Right atrium auricular region (tissue), 2 donors: ENCODE measurements at regions not wholly inside any gene's neighbourhood (a gene's known extent, or its start where the extent isn't known, plus 50 kb on each side); places are given as distances from the start of the nearest gene placed in this dataset.

Experiments
- DNase-seq: peaks from one replicate; pipeline ENCODE4 v3.0.0-alpha.2; 2019; ENCODE audit warnings: low spot score
- H3K27ac ChIP-seq, 2 donors: fragments of 200-600 bp; sonication (generic); 1 replicate in 1 of 2; 2 replicates in 1 of 2; pipeline ENCODE4 v1.5.1; 2016 to 2019
- H3K27me3 ChIP-seq, 2 donors: fragments of 200-600 bp; sonication (generic); one replicate each; pipeline versions ENCODE4 v1.5.1 to v1.6.0; 2017 to 2019
- H3K36me3 ChIP-seq: fragments of 200-600 bp; sonication (generic); one replicate; pipeline ENCODE4 v1.5.1; 2016
- H3K4me1 ChIP-seq, 2 donors: fragments of 200-600 bp; sonication (generic); one replicate each; pipeline versions ENCODE4 v1.5.1 to v1.6.0; 2017 to 2019
- H3K4me3 ChIP-seq, 2 donors: fragments of 200-600 bp; sonication (generic); 1 replicate in 1 of 2; 2 replicates in 1 of 2; pipeline ENCODE4 v1.5.1; 2017 to 2019; ENCODE audit warnings: mild to moderate bottlenecking in 1 of 2, moderate library complexity in 1 of 2
- H3K9me3 ChIP-seq, 2 donors: fragments of 200-600 bp; sonication (generic); one replicate each; pipeline ENCODE4 v1.5.1; 2019
- TF ChIP-seq, protein P1 (sequence below), 2 donors: fragments of 200-600 bp; sonication (generic); IDR thresholded peaks; one replicate each; pipeline ENCODE4 v1.5.1; 2019; ENCODE audit warnings: antibody characterized with exemption in 2 of 2

DNA sequence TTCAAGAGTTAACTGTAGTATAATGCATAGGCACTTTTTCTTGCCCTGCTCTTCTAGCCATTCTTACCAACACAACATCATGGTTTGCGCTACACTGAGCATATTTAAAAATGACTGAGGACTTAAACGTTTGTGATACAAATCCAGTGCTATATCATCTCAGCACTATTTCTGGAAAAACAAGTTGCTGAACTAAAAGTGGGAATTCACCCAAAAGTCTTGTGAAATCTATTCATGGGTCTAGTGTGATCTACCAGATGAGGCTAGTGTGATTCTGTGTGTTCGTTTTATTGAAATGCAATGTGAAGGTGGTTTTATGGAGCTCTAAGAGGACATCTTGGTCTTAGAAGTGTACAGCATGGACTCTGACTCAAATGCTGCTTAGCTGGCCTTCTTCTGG is 584.6 kb upstream of the POM121L12 start:
- TF ChIP-seq, protein P1, sequence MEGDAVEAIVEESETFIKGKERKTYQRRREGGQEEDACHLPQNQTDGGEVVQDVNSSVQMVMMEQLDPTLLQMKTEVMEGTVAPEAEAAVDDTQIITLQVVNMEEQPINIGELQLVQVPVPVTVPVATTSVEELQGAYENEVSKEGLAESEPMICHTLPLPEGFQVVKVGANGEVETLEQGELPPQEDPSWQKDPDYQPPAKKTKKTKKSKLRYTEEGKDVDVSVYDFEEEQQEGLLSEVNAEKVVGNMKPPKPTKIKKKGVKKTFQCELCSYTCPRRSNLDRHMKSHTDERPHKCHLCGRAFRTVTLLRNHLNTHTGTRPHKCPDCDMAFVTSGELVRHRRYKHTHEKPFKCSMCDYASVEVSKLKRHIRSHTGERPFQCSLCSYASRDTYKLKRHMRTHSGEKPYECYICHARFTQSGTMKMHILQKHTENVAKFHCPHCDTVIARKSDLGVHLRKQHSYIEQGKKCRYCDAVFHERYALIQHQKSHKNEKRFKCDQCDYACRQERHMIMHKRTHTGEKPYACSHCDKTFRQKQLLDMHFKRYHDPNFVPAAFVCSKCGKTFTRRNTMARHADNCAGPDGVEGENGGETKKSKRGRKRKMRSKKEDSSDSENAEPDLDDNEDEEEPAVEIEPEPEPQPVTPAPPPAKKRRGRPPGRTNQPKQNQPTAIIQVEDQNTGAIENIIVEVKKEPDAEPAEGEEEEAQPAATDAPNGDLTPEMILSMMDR (IDR thresholded peaks at IDR 0.05), result no peak
- H3K27me3 ChIP-seq, result no peaks in the 10 kb centered on the region
- DNase-seq, result no peak
- no peaks in the 10 kb centered on the region for H3K4me1 ChIP-seq
- no peak overlapping the region for H3K27ac ChIP-seq
- no peaks in the 10 kb centered on the region for H3K36me3 ChIP-seq
- no peak overlapping the region for H3K4me3 ChIP-seq
- no peaks in the 10 kb centered on the region for H3K9me3 ChIP-seq

DNA sequence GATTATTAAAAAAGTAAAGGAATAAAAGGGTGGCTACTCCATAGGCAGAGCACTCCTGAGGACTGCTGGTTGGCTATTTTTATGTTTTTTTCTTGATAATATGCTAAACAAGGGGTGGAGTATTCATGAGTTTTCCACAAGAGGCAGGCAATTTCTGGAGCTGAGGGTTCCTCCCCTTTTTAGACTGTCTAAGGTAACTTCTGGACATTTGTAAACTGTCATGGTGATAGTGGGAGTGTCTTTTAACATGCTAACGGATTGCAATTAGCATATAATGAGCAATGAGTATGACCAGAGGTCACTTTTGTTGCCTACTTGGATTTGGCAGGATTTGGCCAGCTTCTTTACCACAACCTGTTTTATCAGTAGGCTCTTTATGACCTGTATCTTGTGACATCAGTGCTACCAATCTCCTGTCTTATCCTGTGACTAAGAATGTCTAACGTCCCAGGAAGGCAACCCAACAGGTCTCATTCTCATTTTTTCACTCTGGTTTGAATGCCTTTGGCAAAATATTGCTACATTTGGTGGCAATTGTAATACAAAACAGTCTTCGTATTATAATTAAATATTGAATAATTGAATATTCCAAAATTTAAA is 587.8 kb upstream of the POM121L12 start:
- Histone ChIP-seq H3K27me3 (no peaks in the 10 kb centered on the region), H3K27ac (no peak overlapping the region), H3K4me3 (no peak overlapping the region), H3K9me3 (peaks cover 0 to 8% of the 10 kb centered on the region in 2 donors), H3K4me1 (no peaks in the 10 kb centered on the region), H3K36me3 (no peaks in the 10 kb centered on the region)
- TF ChIP-seq, protein P1 (IDR thresholded peaks at IDR 0.05), result no peak
- no peak for DNase-seq

DNA sequence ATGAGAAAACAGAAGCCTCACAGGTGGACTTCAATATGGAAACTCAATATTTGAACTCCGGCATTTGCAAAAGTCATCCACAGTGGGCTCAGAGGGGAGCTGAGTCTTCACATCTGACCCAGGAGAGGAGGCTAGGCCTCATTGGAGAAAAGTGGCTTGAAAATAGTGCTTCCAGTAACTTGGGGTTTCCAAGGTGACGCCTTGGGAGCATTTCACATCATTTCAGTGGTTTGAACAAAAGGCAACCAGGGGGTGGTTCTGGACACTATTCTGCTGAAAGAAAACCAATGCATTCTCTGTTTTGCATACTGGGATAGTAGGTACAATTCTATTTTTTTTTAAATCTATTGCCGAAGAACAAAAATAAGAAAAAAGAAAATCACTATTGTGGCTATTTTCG is 599.2 kb upstream of the POM121L12 start:
- Histone ChIP-seq H3K4me3 (no peak overlapping the region), H3K27ac (no peak overlapping the region), H3K9me3 (no peaks in the 10 kb centered on the region), H3K4me1 (no peaks in the 10 kb centered on the region), H3K27me3 (no peaks in the 10 kb centered on the region), H3K36me3 (no peaks in the 10 kb centered on the region)
- TF ChIP-seq, protein P1 (IDR thresholded peaks at IDR 0.05), result no peak
- no peak for DNase-seq

DNA sequence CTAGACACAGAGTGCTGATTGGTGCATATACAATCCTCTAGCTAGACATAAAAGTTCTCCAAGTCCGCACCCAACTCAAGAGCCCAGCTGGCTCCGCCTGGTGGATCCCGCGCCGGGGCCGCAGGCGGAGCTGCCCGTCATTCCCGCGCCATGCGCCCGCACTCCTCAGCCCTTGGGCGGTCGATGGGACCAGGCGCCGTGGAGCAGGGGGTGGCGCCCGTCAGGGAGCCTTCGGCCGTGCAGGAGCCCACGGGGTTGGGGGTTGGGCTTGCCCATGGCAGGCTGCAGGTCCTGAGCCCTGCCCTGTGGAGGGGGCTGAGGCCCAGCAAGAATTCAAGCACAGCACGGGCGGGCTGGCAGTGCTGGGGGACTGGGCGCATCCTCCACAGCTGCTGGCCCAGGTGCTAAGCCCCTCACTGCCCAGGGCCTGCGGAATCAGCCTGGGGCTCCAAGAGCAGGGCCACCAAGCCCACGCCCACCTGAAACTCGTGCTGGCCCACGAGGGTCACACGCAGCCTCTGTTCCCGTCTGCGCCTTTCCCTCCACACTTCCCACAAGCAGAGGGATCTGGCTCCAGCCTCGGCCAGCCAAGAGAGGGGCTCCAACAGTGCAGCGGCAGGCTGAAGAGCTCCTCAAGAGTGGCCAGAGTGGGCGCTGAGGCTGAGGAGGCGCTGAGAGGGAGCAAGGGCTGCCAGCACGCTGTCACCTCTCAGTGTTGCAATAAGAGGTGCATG is 604.2 kb upstream of the POM121L12 start:
- no peaks in the 10 kb centered on the region for H3K4me1 ChIP-seq
- H3K36me3 ChIP-seq, result no peaks in the 10 kb centered on the region
- H3K27me3 ChIP-seq, result no peaks in the 10 kb centered on the region
- no peaks in the 10 kb centered on the region for H3K9me3 ChIP-seq
- TF ChIP-seq, protein P1 (IDR thresholded peaks at IDR 0.05), result no peak
- DNase-seq, result no peak
- H3K4me3 ChIP-seq, result no peak overlapping the region
- H3K27ac ChIP-seq, result no peak overlapping the region

DNA sequence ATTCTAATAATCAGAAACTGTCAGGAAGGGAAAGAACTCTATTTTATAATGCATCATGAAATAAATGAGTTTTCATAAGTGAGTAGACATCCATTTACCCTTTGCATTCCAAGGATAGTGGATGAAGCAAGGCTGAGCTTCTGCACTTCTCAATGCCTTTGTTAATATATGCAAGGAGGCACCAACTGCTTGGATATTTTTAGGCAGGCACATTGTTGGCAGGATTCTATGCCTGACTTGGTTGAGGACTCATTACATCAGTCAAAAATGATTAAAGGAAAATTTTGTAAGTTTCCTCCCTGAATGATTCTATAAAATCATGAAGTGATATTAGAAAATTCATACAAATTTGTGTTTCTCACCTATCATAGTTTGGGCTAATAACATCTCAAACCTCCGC is 612.2 kb upstream of the POM121L12 start:
- Histone ChIP-seq H3K27me3 (no peaks in the 10 kb centered on the region), H3K4me1 (no peaks in the 10 kb centered on the region), H3K36me3 (no peaks in the 10 kb centered on the region), H3K4me3 (no peak overlapping the region), H3K27ac (no peak overlapping the region), H3K9me3 (no peaks in the 10 kb centered on the region)
- no peak for DNase-seq
- TF ChIP-seq, protein P1 (IDR thresholded peaks at IDR 0.05), result no peak
